NB4 (cell line): ENCODE measurements at regions not wholly inside any gene's neighbourhood (a gene's known extent, or its start where the extent isn't known, plus 50 kb on each side); places are given as distances from the start of the nearest gene placed in this dataset.

Experiments used
- DNase-seq: peaks from one replicate; pipeline ENCODE4 v3.0.0; 2010; ENCODE audit warnings: low read depth
- H3K4me3 ChIP-seq: one replicate; pipeline ENCODE4 v1.5.1; 2011; ENCODE audit warnings: mild to moderate bottlenecking, low read depth, low read length, moderate library complexity
- CTCF ChIP-seq: IDR thresholded peaks from one replicate; pipeline ENCODE4 v1.5.1; 2012; ENCODE audit warnings: low read depth, low read length
- MYC ChIP-seq: IDR thresholded peaks from 2 replicates; pipeline ENCODE4 v1.6.1; 2011; ENCODE audit warnings: low read depth, low read length
- POLR2A ChIP-seq: IDR thresholded peaks from 2 replicates; pipeline ENCODE4 v1.6.1; 2011; ENCODE audit warnings: mild to moderate bottlenecking; ENCODE audit not compliant: insufficient read length; ENCODE audit errors: extremely low read depth
- TF ChIP-seq, protein P1 (sequence below): IDR thresholded peaks from 2 replicates; pipeline ENCODE4 v1.6.1; 2011; ENCODE audit warnings: low read depth, low read length

DNA sequence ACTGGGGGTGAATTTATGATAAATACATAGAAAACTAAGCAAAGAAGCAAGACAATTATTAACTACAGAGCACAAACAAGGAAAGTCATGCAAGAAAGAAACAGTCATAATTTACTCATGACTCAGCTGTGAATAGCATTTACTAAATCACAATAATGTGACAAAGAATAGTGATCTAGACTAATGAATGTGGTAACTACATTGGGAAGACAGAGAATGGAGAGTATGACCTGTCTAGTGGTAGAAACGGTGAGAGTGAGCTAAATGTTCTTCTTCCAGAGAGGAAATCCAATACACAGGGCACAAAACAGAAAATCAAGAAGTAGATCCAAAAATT, 153.5 kb upstream of the DST start:
- no peak for DNase-seq
- TF ChIP-seq CTCF (no peak), MYC (no peak), POLR2A (no peak)
- TF ChIP-seq, protein P1, sequence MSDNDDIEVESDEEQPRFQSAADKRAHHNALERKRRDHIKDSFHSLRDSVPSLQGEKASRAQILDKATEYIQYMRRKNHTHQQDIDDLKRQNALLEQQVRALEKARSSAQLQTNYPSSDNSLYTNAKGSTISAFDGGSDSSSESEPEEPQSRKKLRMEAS: no peak

DNA sequence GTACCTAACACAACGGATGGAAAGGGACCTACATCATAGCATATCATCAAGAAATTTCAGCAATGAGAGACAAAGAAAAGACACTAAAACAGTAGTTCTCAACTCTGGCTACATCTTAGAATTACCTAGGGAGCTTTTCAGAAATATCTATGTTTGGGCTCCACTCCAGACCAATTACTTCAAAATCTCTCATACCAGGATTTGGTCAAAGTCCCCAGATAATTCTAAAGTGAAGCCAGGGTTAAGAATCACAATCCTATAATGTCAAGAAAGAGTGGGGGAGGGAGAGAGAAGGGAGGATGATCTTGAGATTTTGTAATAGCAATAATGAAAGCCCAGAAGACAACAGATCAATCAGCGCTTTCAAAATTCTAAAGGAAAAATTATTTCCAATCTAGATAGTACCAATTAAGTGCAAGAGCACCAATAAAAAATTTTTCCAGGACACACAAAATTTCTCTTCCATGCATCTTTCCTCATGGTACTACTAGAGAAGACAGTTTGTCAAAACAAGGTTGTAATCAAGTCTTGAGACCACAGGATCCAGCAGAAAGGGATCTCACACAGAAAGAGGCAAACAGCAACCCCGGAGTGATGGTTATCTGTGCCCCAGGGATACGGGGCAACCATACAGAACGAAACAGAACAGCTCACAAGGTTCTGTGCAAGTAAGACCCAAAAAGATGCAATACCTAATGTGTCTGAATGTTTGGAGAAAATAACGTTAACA, 152.9 kb upstream of the DST start:
- H3K4me3 ChIP-seq: no peak overlapping the region
- TF ChIP-seq, protein P1: no peak
- no peak for TF ChIP-seq CTCF
- DNase-seq: no peak

More for the DNA sequence above, 153.5 kb upstream of the DST start:
- no peak overlapping the region for H3K4me3 ChIP-seq

GRCh38 chr6:56794421-56794820, 151.7 kb upstream of the DST start:
- TF ChIP-seq CTCF (no peak), POLR2A (no peak), MYC (no peak)
- TF ChIP-seq, protein P1: no peak
- no peak overlapping the region for H3K4me3 ChIP-seq
- DNase-seq: no peak

- TF ChIP-seq POLR2A: no peak
- TF ChIP-seq, protein P1: no peak
- TF ChIP-seq MYC: no peak
- no peak for TF ChIP-seq CTCF
- no peak overlapping the region for H3K4me3 ChIP-seq
- DNase-seq: no peak
These were observed 151.2 kb upstream of the DST start for GRCh38 chr6:56793938-56794337.

DNA sequence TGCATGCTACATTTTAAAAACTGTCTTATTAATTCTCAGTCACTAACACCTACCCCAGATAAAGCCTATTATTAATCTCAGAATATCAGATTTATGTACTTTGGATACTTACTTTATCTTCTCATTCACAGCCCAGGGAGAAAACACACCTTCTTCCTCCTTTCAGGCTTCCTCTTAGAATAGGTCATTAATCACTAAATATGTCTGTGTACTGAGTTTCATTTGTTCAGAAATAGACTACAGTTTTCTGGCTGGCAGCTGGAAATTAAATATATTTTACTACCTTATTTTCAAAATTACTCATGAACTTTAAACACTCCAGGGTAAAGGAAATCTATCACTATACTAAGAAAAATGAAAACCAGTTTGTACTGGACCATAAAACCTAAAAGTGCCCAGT, 147.7 kb upstream of the DST start:
- no peak for DNase-seq
- no peak overlapping the region for H3K4me3 ChIP-seq
- no peak for TF ChIP-seq MYC
- TF ChIP-seq, protein P1: no peak
- no peak for TF ChIP-seq POLR2A
- TF ChIP-seq CTCF: no peak
